Upper lobe of left lung (tissue), 4 donors: ENCODE measurements at regions not wholly inside any gene's neighbourhood (a gene's known extent, or its start where the extent isn't known, plus 50 kb on each side); places are given as distances from the start of the nearest gene placed in this dataset.

Source experiments
- POLR2A ChIP-seq, 4 donors: fragments of 450-650 bp; IDR thresholded peaks; one replicate each; pipeline ENCODE4 v1.5.1; 2016 to 2017; ENCODE audit warnings: antibody characterized with exemption in 4 of 4, mild to moderate bottlenecking in 2 of 4
- POLR2AphosphoS5 ChIP-seq, 2 donors: sonication (generic); formaldehyde crosslinking; IDR thresholded peaks; one replicate each; pipeline ENCODE4 v1.5.1; 2017; ENCODE audit warnings: antibody characterized with exemption in 2 of 2
- TF ChIP-seq, protein P1 (sequence below), 6 experiments: fragments of 450-650 bp in 4 of 6; fragments of 200-600 bp in 2 of 6; sonication (generic) in 2 of 6; IDR thresholded peaks; one replicate each; pipeline ENCODE4 v1.5.1; 2016 to 2019; ENCODE audit warnings: antibody characterized with exemption in 6 of 6

DNA sequence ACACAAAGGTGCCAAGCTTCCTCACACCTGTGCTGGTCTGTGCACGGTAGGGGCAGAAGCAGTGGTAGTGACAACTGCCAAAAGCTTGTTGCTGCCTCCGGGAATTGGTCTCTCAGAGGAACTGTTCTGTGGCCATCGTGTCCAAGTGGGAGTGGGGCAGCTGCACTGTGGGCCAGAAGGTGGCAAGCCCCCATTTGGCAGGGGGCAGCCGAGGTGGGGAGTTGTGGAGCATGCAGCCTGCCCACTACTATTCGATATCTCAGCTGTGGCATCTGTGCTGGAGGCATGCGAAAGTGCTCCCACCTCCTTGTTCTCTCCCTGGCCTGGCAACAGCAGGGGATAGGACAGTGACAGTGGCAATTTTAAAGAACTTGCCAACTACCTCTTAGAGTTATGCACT, 192.8 kb downstream of the TBX22 start:
- TF ChIP-seq, protein P1, sequence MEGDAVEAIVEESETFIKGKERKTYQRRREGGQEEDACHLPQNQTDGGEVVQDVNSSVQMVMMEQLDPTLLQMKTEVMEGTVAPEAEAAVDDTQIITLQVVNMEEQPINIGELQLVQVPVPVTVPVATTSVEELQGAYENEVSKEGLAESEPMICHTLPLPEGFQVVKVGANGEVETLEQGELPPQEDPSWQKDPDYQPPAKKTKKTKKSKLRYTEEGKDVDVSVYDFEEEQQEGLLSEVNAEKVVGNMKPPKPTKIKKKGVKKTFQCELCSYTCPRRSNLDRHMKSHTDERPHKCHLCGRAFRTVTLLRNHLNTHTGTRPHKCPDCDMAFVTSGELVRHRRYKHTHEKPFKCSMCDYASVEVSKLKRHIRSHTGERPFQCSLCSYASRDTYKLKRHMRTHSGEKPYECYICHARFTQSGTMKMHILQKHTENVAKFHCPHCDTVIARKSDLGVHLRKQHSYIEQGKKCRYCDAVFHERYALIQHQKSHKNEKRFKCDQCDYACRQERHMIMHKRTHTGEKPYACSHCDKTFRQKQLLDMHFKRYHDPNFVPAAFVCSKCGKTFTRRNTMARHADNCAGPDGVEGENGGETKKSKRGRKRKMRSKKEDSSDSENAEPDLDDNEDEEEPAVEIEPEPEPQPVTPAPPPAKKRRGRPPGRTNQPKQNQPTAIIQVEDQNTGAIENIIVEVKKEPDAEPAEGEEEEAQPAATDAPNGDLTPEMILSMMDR (IDR thresholded peaks at IDR 0.05) = no peak
- TF ChIP-seq POLR2A (IDR thresholded peaks at IDR 0.05) (no peak), POLR2AphosphoS5 (IDR thresholded peaks at IDR 0.05) (no peak)
